Keratinocyte (primary cell): ENCODE measurements at regions not wholly inside any gene's neighbourhood (a gene's known extent, or its start where the extent isn't known, plus 50 kb on each side); places are given as distances from the start of the nearest gene placed in this dataset.

Experiments
- CTCF ChIP-seq, 3 experiments: IDR thresholded peaks in 1 of 3; conservative IDR thresholded peaks in 1 of 3; optimal IDR thresholded peaks in 1 of 3; 2 replicates in 2 of 3; 3 replicates in 1 of 3; pipeline versions ENCODE3 to v1.5.1; 2011; ENCODE audit warnings: low read length in 3 of 3, mild to moderate bottlenecking in 3 of 3, moderate library complexity in 2 of 3, control low read depth in 1 of 3, inconsistent platforms in 1 of 3; ENCODE audit not compliant: insufficient read depth in 2 of 3; ENCODE audit errors: extremely low read depth in 1 of 3
- EZH2 ChIP-seq: IDR thresholded peaks from one replicate; pipeline ENCODE4 v1.6.1; 2012; ENCODE audit warnings: inconsistent platforms, mild to moderate bottlenecking, low read length, moderate library complexity

DNA sequence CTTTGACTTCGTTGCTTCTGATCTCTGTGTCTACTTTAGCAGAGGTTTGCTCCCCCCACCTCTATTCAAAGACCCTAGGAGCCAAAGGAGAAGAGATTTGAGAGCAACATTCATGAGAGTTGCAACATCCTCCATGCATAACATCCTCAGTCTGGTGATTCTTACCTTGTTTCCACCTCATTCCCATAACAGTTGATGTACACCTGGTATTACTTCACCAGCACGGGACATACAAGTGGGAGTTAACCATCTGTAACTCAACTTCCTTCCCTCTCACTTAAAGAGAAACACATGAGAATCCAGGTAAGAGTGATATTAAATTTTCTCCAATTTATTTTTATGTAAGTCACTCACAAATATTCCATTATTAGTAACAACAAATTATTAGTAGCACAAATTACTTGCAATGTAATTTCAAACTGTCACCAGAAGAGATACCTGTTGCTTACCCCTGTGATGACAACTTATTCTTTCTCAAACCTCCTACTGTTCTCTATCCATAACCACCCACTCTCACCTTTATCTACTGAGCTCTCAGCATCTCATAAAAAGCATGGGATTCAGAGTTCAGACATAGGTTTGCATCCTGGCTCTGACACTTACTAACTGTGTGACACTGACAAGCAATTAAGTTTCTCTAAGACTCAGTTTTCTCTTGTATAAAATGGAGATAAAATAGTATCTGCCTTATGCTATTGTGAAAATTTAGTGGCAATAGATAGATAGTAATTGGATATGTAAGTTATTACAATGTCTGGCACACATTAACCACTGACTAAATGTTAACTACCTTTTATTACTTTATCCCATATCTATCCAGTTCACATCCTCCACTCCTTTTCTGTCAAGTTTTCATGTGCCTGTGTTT, 184.6 kb upstream of the SRD5A2 start:
- TF ChIP-seq CTCF (optimal IDR thresholded peaks at IDR 0.05 in 1 of 3, IDR thresholded peaks at IDR 0.05 in 1 of 3, conservative IDR thresholded peaks at IDR 0.05 in 1 of 3; ENCODE audit: extremely low read depth in 1 of 3, insufficient read depth in 2 of 3, low read length in 3 of 3) (no peak), EZH2 (no peak)
